Trophoblast cell (in vitro differentiated cells and primary cell): ENCODE measurements at regions not wholly inside any gene's neighbourhood (a gene's known extent, or its start where the extent isn't known, plus 50 kb on each side); places are given as distances from the start of the nearest gene placed in this dataset.
A peak's percentile ranks its signal among the peaks of the same experiment; 100 is the strongest.

Experiments
- DNase-seq, 2 donors: peaks; one replicate each; pipeline ENCODE4 v3.0.0-alpha.2; 2016
- H2AFZ ChIP-seq: 2 replicates; pipeline ENCODE4 v1.6.1; 2013; ENCODE audit warnings: low read length, moderate library complexity, mild to moderate bottlenecking; ENCODE audit not compliant: insufficient read depth, poor library complexity
- H2AK5ac ChIP-seq: 2 replicates; pipeline ENCODE4 v1.6.1; 2013; ENCODE audit warnings: mild to moderate bottlenecking, low read length
- H2BK120ac ChIP-seq: 2 replicates; pipeline ENCODE4 v1.6.1; 2013; ENCODE audit warnings: low read length, mild to moderate bottlenecking, moderate library complexity; ENCODE audit not compliant: insufficient read depth, poor library complexity
- H2BK12ac ChIP-seq: 2 replicates; pipeline ENCODE4 v1.6.1; 2013; ENCODE audit warnings: mild to moderate bottlenecking, low read length, moderate library complexity
- H2BK5ac ChIP-seq: 2 replicates; pipeline ENCODE4 v1.6.1; 2013; ENCODE audit warnings: low read length, low read depth, moderate library complexity, mild to moderate bottlenecking; ENCODE audit not compliant: poor library complexity
- H3K14ac ChIP-seq: 2 replicates; pipeline ENCODE4 v1.6.1; 2013; ENCODE audit warnings: mild to moderate bottlenecking, low read length
- H3K18ac ChIP-seq: 2 replicates; pipeline ENCODE4 v1.6.1; 2013; ENCODE audit warnings: mild to moderate bottlenecking, low read length
- H3K23ac ChIP-seq: 2 replicates; pipeline ENCODE4 v1.6.1; 2013; ENCODE audit warnings: low read length
- H3K27ac ChIP-seq: 2 replicates; pipeline ENCODE4 v1.5.1; 2013; ENCODE audit warnings: low read depth, mild to moderate bottlenecking, inconsistent platforms, low read length, moderate library complexity
- H3K27me3 ChIP-seq: 2 replicates; pipeline ENCODE4 v1.6.1; 2013; ENCODE audit warnings: inconsistent platforms, mild to moderate bottlenecking, low read length, moderate library complexity; ENCODE audit not compliant: insufficient read depth
- H3K36me3 ChIP-seq, 2 experiments: 1 replicate in 1 of 2; 2 replicates in 1 of 2; pipeline ENCODE4 v1.6.1; 2013; ENCODE audit warnings: low read length in 2 of 2, mild to moderate bottlenecking in 2 of 2, moderate library complexity in 1 of 2; ENCODE audit not compliant: insufficient read depth in 2 of 2, control insufficient read depth in 1 of 2
- H3K4ac ChIP-seq: 2 replicates; pipeline ENCODE4 v1.6.1; 2013; ENCODE audit warnings: low read depth, mild to moderate bottlenecking, low read length, moderate library complexity
- H3K4me1 ChIP-seq, 2 experiments: 1 replicate in 1 of 2; 2 replicates in 1 of 2; pipeline ENCODE4 v1.6.1; 2013; ENCODE audit warnings: low read length in 2 of 2, mild to moderate bottlenecking in 2 of 2, moderate library complexity in 1 of 2; ENCODE audit not compliant: insufficient read depth in 2 of 2, control insufficient read depth in 1 of 2
- H3K4me2 ChIP-seq: 2 replicates; pipeline ENCODE4 v1.6.1; 2013; ENCODE audit warnings: inconsistent platforms, mild to moderate bottlenecking, low read length, moderate library complexity
- H3K4me3 ChIP-seq: 2 replicates; pipeline ENCODE4 v1.5.1; 2013; ENCODE audit warnings: mild to moderate bottlenecking, low read depth, low read length, inconsistent platforms
- H3K79me1 ChIP-seq: one replicate; pipeline ENCODE4 v1.6.1; 2013; ENCODE audit warnings: low read length
- H3K79me2 ChIP-seq: 2 replicates; pipeline ENCODE4 v1.6.1; 2013; ENCODE audit warnings: low read length, mild to moderate bottlenecking; ENCODE audit not compliant: control insufficient read depth, insufficient read depth, poor library complexity
- H3K9ac ChIP-seq: 2 replicates; pipeline ENCODE4 v1.6.1; 2013; ENCODE audit warnings: mild to moderate bottlenecking, low read length
- H3K9me3 ChIP-seq: 2 replicates; pipeline ENCODE4 v1.6.1; 2013; ENCODE audit warnings: low read depth, mild to moderate bottlenecking, control low read depth, inconsistent platforms, low read length; ENCODE audit not compliant: insufficient read depth
- H4K12ac ChIP-seq: 2 replicates; pipeline ENCODE4 v1.6.1; 2013; ENCODE audit warnings: low read depth, mild to moderate bottlenecking, low read length, moderate library complexity
- H4K8ac ChIP-seq: 2 replicates; pipeline ENCODE4 v1.6.1; 2013; ENCODE audit warnings: low read depth, mild to moderate bottlenecking, low read length, moderate library complexity
- H4K91ac ChIP-seq: one replicate; pipeline ENCODE4 v1.6.1; 2013; ENCODE audit warnings: low read depth, mild to moderate bottlenecking, low read length, moderate library complexity
- WGBS: extraction: QIAGEN DNeasy Blood & Tissue Kit; methylation state at CpG from one replicate; pipeline ENCODE4 v1.1.7; 2013; ENCODE audit warnings: missing lambda C conversion rate; ENCODE audit not compliant: insufficient read length, insufficient coverage; ENCODE audit errors: extremely low coverage; 5-methylcytosine and 5-hydroxymethylcytosine counted together

DNA sequence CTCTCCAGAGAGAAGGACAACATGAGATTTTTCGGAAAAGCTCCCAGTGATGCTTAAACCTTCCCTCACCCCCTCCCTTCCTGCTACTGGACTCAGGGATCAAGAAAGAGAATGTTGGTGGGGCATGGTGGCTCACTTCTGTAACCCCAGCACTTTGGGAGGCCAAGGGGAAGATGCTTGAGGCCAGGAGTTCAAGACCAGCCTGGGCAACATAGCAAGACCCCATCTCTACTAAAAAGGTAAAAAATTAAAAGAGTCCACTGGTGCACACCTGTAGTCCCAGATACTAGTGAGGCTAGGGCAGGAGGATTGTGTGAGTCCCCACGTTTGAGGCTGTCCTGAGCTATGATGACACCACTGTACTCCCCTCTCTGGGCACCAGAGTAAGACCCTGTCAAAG, 162.9 kb upstream of the RAB4A start:
- no peaks in the 10 kb centered on the region for H3K27me3 ChIP-seq
- no peak for DNase-seq
- no CpG with 5 or more reads among the region's 2 CpGs for WGBS

DNA sequence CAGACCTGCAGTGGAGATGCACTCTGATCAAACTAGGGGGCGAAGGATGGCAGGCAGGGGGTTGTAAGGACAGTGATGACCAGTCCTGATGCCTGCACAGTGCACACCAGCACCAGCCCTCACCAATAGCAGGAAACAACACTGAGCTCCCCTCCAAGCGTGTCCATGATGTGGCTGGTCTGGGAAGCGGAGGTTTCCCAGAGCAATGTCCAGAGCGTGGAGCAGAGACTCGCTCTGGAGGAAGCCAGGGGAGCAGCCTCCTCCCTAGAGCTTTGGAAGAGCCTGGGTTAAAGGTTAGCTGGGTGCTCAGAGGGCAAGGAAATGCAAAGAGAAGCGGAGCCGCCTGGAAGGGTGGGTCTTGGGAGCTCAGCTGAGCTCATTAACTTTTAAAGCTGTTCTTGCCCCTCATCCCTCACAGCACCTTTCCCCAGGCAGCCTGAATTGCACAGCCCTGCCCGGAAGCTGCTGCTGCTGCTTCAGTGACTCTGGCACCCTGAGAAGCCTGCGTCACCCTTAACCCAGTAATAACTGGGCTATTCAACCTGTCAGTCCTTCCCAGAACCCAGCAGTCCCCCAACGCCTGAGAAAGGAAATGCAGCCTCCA, 162.2 kb upstream of the RAB4A start:
- Histone ChIP-seq H3K4me3 (no peak overlapping the region), H3K79me2 (no peaks in the 10 kb centered on the region), H3K27ac (peak overlapping the region; percentile 84), H4K8ac (peak overlapping the region; percentile 25), H3K18ac (peak overlapping the region; percentile 50), H4K91ac (peak overlapping the region; percentile 65), H3K79me1 (peaks cover 34% of the 10 kb centered on the region), H2BK5ac (peak overlapping the region; percentile 32), H3K27me3 (no peaks in the 10 kb centered on the region), H3K4me1 (peaks cover 24 to 29% of the 10 kb centered on the region in 2 experiments), H2AK5ac (peak overlapping the region; percentile 49), H3K9ac (no peak overlapping the region), H2BK12ac (peak overlapping the region; percentile 66), H2AFZ (peak overlapping the region; percentile 4), H3K4me2 (peak overlapping the region; percentile 5), H3K4ac (no peak overlapping the region), H4K12ac (no peak overlapping the region), H3K23ac (no peak overlapping the region), H2BK120ac (peak overlapping the region; percentile 12), H3K9me3 (no peaks in the 10 kb centered on the region), H3K14ac (peak overlapping the region; percentile 20), H3K36me3 (no peaks in the 10 kb centered on the region)
- WGBS, result no CpG with 5 or more reads among the region's 10 CpGs
- peak in 1 of 2 donors; percentile 10 for DNase-seq

More for the DNA sequence above, 162.9 kb upstream of the RAB4A start:
- Histone ChIP-seq H2AFZ (no peak overlapping the region), H3K4ac (no peak overlapping the region), H3K36me3 (no peaks in the 10 kb centered on the region), H4K8ac (peak overlapping the region; percentile 25), H3K9me3 (no peaks in the 10 kb centered on the region), H3K14ac (peak overlapping the region; percentile 20), H2BK120ac (peak overlapping the region; percentile 12), H3K4me3 (no peak overlapping the region), H3K4me1 (peaks cover 24 to 27% of the 10 kb centered on the region in 2 experiments), H3K27ac (peak overlapping the region; percentile 84), H2BK5ac (peak overlapping the region; percentile 5), H2AK5ac (no peak overlapping the region), H4K91ac (peak overlapping the region; percentile 65), H3K79me2 (no peaks in the 10 kb centered on the region), H4K12ac (no peak overlapping the region), H3K4me2 (no peak overlapping the region), H3K18ac (no peak overlapping the region), H3K79me1 (peaks cover 29% of the 10 kb centered on the region), H3K23ac (no peak overlapping the region), H3K9ac (no peak overlapping the region), H2BK12ac (peak overlapping the region; percentile 66)

DNA sequence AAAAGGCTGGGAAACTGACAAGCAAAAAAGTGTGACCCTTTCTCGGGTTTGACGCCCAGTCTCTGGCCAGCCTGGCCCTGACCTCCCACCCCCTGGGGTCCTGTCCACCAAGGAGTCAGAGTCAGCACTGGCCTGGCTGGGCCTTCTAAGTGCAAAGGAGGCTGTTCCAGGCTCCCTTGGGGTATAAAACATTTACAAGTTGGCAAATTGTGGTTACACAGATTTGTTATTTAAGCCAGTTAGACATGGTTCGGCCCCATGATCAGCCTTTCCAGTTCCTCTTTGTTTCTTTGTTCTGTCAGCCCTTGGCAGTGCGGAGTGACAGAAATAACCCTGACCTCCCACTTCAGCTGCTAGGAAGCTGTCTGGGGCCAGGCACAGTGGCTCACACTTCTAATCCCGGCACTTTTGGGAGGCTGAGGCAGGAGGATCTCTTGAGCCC, 161.6 kb upstream of the RAB4A start:
- peak overlapping the region; percentile 54 for H3K18ac ChIP-seq
- peak overlapping the region; percentile 56 for H2AFZ ChIP-seq
- H3K4me2 ChIP-seq, result no peak overlapping the region
- peak overlapping the region; percentile 97 for H2BK12ac ChIP-seq
- peak overlapping the region; percentile 91 for H2BK120ac ChIP-seq
- H3K4me3 ChIP-seq, result no peak overlapping the region
- no peak for DNase-seq
- H4K8ac ChIP-seq, result peak overlapping the region; percentile 79
- H3K9ac ChIP-seq, result no peak overlapping the region
- H3K27me3 ChIP-seq, result no peaks in the 10 kb centered on the region
- peak overlapping the region; percentile 41 for H2AK5ac ChIP-seq
- no peaks in the 10 kb centered on the region for H3K36me3 ChIP-seq
- H3K79me1 ChIP-seq, result peaks cover 39% of the 10 kb centered on the region
- H3K4me1 ChIP-seq, result peaks cover 25 to 34% of the 10 kb centered on the region in 2 experiments
- peak overlapping the region; percentile 44 for H3K4ac ChIP-seq
- H3K23ac ChIP-seq, result no peak overlapping the region
- H3K14ac ChIP-seq, result peak overlapping the region; percentile 74
- no peaks in the 10 kb centered on the region for H3K9me3 ChIP-seq
- WGBS, result no CpG with 5 or more reads among the region's 5 CpGs
- H4K91ac ChIP-seq, result peak overlapping the region; percentile 92
- H4K12ac ChIP-seq, result no peak overlapping the region
- H3K79me2 ChIP-seq, result no peaks in the 10 kb centered on the region
- peak overlapping the region; percentile 84 for H3K27ac ChIP-seq
- peak overlapping the region; percentile 66 for H2BK5ac ChIP-seq

DNA sequence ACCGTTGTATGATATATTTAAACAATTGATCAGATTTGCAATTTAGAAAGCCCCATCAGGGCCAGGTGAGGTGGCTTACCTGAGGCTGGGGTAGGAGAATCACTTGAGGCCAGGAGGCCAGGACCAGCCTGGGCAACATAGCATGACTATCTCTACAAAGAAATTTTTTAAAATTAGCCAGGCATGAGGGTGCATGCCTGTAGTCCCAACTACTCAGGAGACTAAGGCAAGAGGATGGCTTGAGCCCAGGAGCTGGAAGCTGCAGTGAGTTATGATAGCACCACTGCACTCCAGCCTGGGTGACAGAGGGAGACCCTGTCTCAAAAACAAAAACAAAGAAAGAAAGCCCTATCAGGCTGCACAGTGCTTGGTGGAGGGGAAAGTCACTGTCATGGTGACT, 159.9 kb upstream of the RAB4A start:
- H3K23ac ChIP-seq, result no peak overlapping the region
- H4K12ac ChIP-seq, result no peak overlapping the region
- H3K79me1 ChIP-seq, result peaks cover 41% of the 10 kb centered on the region
- peaks cover 30 to 41% of the 10 kb centered on the region in 2 experiments for H3K4me1 ChIP-seq
- no peak overlapping the region for H3K9ac ChIP-seq
- H3K14ac ChIP-seq, result no peak overlapping the region
- H3K79me2 ChIP-seq, result no peaks in the 10 kb centered on the region
- H2BK12ac ChIP-seq, result peak overlapping the region; percentile 11
- no peak overlapping the region for H2AFZ ChIP-seq
- H2AK5ac ChIP-seq, result peak overlapping the region; percentile 4
- H3K9me3 ChIP-seq, result no peaks in the 10 kb centered on the region
- no peak overlapping the region for H3K18ac ChIP-seq
- no peak overlapping the region for H2BK120ac ChIP-seq
- no peak overlapping the region for H4K8ac ChIP-seq
- H3K27me3 ChIP-seq, result no peaks in the 10 kb centered on the region
- H3K4me2 ChIP-seq, result no peak overlapping the region
- H4K91ac ChIP-seq, result no peak overlapping the region
- peak; percentile 29 to 66 for DNase-seq
- H3K4ac ChIP-seq, result no peak overlapping the region
- H2BK5ac ChIP-seq, result no peak overlapping the region
- no peaks in the 10 kb centered on the region for H3K36me3 ChIP-seq
- H3K4me3 ChIP-seq, result no peak overlapping the region
- WGBS, result no CpG with 5 or more reads among the region's 1 CpG
- H3K27ac ChIP-seq, result no peak overlapping the region
